IPS-15b (cell line): ENCODE measurements at regions not wholly inside any gene's neighbourhood (a gene's known extent, or its start where the extent isn't known, plus 50 kb on each side); places are given as distances from the start of the nearest gene placed in this dataset.

Source experiments
- H3K27me3 ChIP-seq: one replicate; pipeline ENCODE4 v1.6.1; 2013; ENCODE audit warnings: low read length; ENCODE audit not compliant: control insufficient read depth, insufficient read depth
- H3K36me3 ChIP-seq: one replicate; pipeline ENCODE4 v1.6.1; 2013; ENCODE audit warnings: low read length; ENCODE audit not compliant: control insufficient read depth, insufficient read depth
- H3K4me1 ChIP-seq: one replicate; pipeline ENCODE4 v1.6.1; 2013; ENCODE audit warnings: mild to moderate bottlenecking, low read length; ENCODE audit not compliant: control insufficient read depth, insufficient read depth
- H3K4me3 ChIP-seq: one replicate; pipeline ENCODE4 v1.5.1; 2013; ENCODE audit warnings: low read depth, low read length
- H3K9ac ChIP-seq: one replicate; pipeline ENCODE4 v1.6.1; 2013; ENCODE audit warnings: low read depth, mild to moderate bottlenecking, low read length
- H3K9me3 ChIP-seq: one replicate; pipeline ENCODE4 v1.6.1; 2013; ENCODE audit warnings: mild to moderate bottlenecking, low read length; ENCODE audit not compliant: control insufficient read depth, insufficient read depth

GRCh38 chr4:179530958-179531357, 2088.7 kb upstream of the AGA start:
- H3K27me3 ChIP-seq = no peaks in the 10 kb centered on the region
- no peaks in the 10 kb centered on the region for H3K4me1 ChIP-seq
- no peaks in the 10 kb centered on the region for H3K9me3 ChIP-seq
- no peak overlapping the region for H3K9ac ChIP-seq
- no peak overlapping the region for H3K4me3 ChIP-seq
- H3K36me3 ChIP-seq = no peaks in the 10 kb centered on the region

GRCh38 chr4:179536694-179537093, 2094.5 kb upstream of the AGA start:
- Histone ChIP-seq H3K4me1 (peaks cover 2% of the 10 kb centered on the region), H3K36me3 (no peaks in the 10 kb centered on the region), H3K9ac (no peak overlapping the region), H3K4me3 (no peak overlapping the region), H3K27me3 (no peaks in the 10 kb centered on the region), H3K9me3 (no peaks in the 10 kb centered on the region)

- Histone ChIP-seq H3K27me3 (no peaks in the 10 kb centered on the region), H3K4me3 (no peak overlapping the region), H3K9me3 (no peaks in the 10 kb centered on the region), H3K36me3 (no peaks in the 10 kb centered on the region), H3K9ac (no peak overlapping the region), H3K4me1 (peaks cover 2% of the 10 kb centered on the region)
Observed at GRCh38 chr4:179539641-179540040, 2097.4 kb upstream of the AGA start.

- Histone ChIP-seq H3K4me3 (no peak overlapping the region), H3K9ac (no peak overlapping the region), H3K36me3 (no peaks in the 10 kb centered on the region), H3K9me3 (no peaks in the 10 kb centered on the region), H3K27me3 (no peaks in the 10 kb centered on the region), H3K4me1 (no peaks in the 10 kb centered on the region)
Observed at GRCh38 chr4:179543771-179544170, 2101.5 kb upstream of the AGA start.

- Histone ChIP-seq H3K4me1 (no peaks in the 10 kb centered on the region), H3K4me3 (no peak overlapping the region), H3K27me3 (no peaks in the 10 kb centered on the region), H3K9ac (no peak overlapping the region), H3K36me3 (no peaks in the 10 kb centered on the region), H3K9me3 (no peaks in the 10 kb centered on the region)
Observed at GRCh38 chr4:179544496-179544895, 2102.3 kb upstream of the AGA start.

GRCh38 chr4:179552131-179552530, 2109.9 kb upstream of the AGA start:
- Histone ChIP-seq H3K4me1 (no peaks in the 10 kb centered on the region), H3K36me3 (no peaks in the 10 kb centered on the region), H3K4me3 (no peak overlapping the region), H3K9me3 (no peaks in the 10 kb centered on the region), H3K9ac (no peak overlapping the region), H3K27me3 (no peaks in the 10 kb centered on the region)

GRCh38 chr4:179563741-179564140, 2121.5 kb upstream of the AGA start:
- Histone ChIP-seq H3K36me3 (no peaks in the 10 kb centered on the region), H3K4me1 (no peaks in the 10 kb centered on the region), H3K9ac (no peak overlapping the region), H3K4me3 (no peak overlapping the region), H3K9me3 (no peaks in the 10 kb centered on the region), H3K27me3 (no peaks in the 10 kb centered on the region)

GRCh38 chr4:179569549-179569948, 2127.3 kb upstream of the AGA start:
- Histone ChIP-seq H3K4me1 (no peaks in the 10 kb centered on the region), H3K9me3 (no peaks in the 10 kb centered on the region), H3K9ac (no peak overlapping the region), H3K4me3 (no peak overlapping the region), H3K27me3 (no peaks in the 10 kb centered on the region), H3K36me3 (no peaks in the 10 kb centered on the region)

GRCh38 chr4:179582164-179582905, 2140.1 kb upstream of the AGA start:
- H3K9ac ChIP-seq = no peak overlapping the region
- H3K36me3 ChIP-seq = no peaks in the 10 kb centered on the region
- no peaks in the 10 kb centered on the region for H3K27me3 ChIP-seq
- no peaks in the 10 kb centered on the region for H3K4me1 ChIP-seq
- no peak overlapping the region for H3K4me3 ChIP-seq
- no peaks in the 10 kb centered on the region for H3K9me3 ChIP-seq

- Histone ChIP-seq H3K9me3 (no peaks in the 10 kb centered on the region), H3K9ac (no peak overlapping the region), H3K4me3 (no peak overlapping the region), H3K36me3 (no peaks in the 10 kb centered on the region), H3K4me1 (no peaks in the 10 kb centered on the region), H3K27me3 (no peaks in the 10 kb centered on the region)
Observed at GRCh38 chr4:179583221-179583620, 2141.0 kb upstream of the AGA start.

- Histone ChIP-seq H3K27me3 (no peaks in the 10 kb centered on the region), H3K9me3 (no peaks in the 10 kb centered on the region), H3K9ac (no peak overlapping the region), H3K4me3 (no peak overlapping the region), H3K4me1 (no peaks in the 10 kb centered on the region), H3K36me3 (no peaks in the 10 kb centered on the region)
Observed at GRCh38 chr4:179584101-179584500, 2141.9 kb upstream of the AGA start.

GRCh38 chr4:179585761-179586160, 2143.5 kb upstream of the AGA start:
- Histone ChIP-seq H3K4me3 (no peak overlapping the region), H3K9me3 (no peaks in the 10 kb centered on the region), H3K27me3 (no peaks in the 10 kb centered on the region), H3K36me3 (no peaks in the 10 kb centered on the region), H3K4me1 (no peaks in the 10 kb centered on the region), H3K9ac (no peak overlapping the region)
